ENCODE measurements at regions not wholly inside any gene's neighbourhood (a gene's known extent, or its start where the extent isn't known, plus 50 kb on each side); places are given as distances from the start of the nearest gene placed in this dataset.
"Not testable (repeated sequence)": the region's sequence is repeated elsewhere in the genome, so short reads cannot be mapped to it uniquely, and the experiment has no call there.

DNA sequence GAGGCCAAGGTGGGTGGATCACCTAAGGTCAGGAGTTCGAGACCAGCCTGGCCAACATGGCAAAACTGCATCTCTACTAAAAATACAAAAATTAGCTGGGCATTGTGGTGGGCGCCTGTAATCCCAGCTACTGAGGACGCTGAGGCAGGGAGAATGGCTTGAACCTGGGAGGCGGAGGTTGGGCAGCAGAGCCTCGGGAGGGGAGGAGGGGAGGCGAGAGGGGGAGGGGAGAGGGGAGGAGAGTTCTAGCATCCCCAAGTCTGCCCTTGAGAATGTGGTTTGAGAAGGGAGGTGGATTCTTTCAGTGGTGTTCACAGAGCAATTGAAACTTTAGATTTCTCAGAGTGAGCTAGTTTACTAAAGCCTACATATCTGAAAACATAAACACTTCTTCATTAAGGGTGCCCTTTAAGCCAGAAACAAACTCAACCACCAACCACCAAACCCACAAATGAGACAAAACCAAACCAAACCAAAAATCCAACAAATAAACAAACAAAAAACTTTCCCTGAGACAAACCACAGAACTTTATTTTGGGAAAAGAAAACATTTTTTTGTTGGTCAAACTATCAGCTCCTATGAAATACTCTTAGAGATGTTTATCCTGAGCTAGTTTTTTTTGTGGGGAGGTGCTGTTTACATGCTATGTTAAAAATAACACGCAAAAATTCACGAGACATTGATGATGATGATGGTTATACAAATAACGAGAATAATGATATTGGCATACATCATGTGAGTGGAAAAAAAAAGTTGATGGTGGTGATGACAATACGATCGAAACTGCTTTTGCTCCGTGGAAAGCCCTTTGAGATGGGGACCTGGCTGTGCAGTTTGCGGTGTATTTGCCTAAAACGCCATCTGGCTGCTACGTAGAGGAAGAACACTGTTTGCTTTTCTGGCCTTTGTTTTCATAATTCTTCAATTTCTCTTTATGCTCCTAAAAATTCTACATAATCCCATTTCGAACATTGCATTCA lies 98.2 kb upstream of the PRKX start:
- Histone ChIP-seq H3K4me3 (ENCODE audit: low read depth, low read length) (no peak overlapping the region), H3K4me2 (ENCODE audit: low read length) (no peak overlapping the region), H3K36me3 (ENCODE audit: control insufficient read depth, insufficient read depth, low read length) (no peaks in the 10 kb centered on the region), H3K27me3 (ENCODE audit: control insufficient read depth, insufficient read depth, low read length) (no peaks in the 10 kb centered on the region), H2AFZ (no peak overlapping the region), H3K9me3 (ENCODE audit: control insufficient read depth, low read length) (no peaks in the 10 kb centered on the region), H3K79me2 (no peaks in the 10 kb centered on the region), H3K4me1 (no peaks in the 10 kb centered on the region), H3K27ac (no peak overlapping the region), H3K9ac (no peak overlapping the region)
- TF ChIP-seq, protein P1, sequence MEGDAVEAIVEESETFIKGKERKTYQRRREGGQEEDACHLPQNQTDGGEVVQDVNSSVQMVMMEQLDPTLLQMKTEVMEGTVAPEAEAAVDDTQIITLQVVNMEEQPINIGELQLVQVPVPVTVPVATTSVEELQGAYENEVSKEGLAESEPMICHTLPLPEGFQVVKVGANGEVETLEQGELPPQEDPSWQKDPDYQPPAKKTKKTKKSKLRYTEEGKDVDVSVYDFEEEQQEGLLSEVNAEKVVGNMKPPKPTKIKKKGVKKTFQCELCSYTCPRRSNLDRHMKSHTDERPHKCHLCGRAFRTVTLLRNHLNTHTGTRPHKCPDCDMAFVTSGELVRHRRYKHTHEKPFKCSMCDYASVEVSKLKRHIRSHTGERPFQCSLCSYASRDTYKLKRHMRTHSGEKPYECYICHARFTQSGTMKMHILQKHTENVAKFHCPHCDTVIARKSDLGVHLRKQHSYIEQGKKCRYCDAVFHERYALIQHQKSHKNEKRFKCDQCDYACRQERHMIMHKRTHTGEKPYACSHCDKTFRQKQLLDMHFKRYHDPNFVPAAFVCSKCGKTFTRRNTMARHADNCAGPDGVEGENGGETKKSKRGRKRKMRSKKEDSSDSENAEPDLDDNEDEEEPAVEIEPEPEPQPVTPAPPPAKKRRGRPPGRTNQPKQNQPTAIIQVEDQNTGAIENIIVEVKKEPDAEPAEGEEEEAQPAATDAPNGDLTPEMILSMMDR (IDR thresholded peaks at IDR 0.05) = peak; percentile 41

DNA sequence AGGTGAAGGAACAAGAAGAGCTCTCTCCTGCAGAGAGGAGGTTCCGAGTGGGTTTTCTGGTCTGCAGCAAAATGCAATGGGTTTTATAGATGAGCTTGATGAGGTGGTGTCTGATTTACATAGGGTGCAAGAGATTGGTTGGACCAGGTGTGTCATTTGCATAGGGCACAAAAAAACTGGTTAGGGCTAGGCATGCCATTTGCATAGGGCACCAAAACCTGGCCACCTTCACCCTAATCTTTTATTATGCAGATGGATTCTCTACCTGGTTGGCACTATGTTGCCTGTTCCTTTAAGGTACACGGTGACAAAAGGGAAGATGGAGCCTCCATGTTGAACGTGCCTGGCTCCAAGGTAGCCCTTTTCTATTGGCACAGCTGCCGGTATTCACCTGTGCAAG lies 94.5 kb upstream of the PRKX start:
- TF ChIP-seq, protein P1 (IDR thresholded peaks at IDR 0.05) = no peak
- Histone ChIP-seq H3K36me3 (ENCODE audit: control insufficient read depth, insufficient read depth, low read length) (no peaks in the 10 kb centered on the region), H3K9me3 (ENCODE audit: control insufficient read depth, low read length) (no peaks in the 10 kb centered on the region), H2AFZ (no peak overlapping the region), H3K27me3 (ENCODE audit: control insufficient read depth, insufficient read depth, low read length) (no peaks in the 10 kb centered on the region), H3K4me1 (no peaks in the 10 kb centered on the region), H3K4me3 (ENCODE audit: low read depth, low read length) (no peak overlapping the region), H3K79me2 (no peaks in the 10 kb centered on the region), H3K27ac (no peak overlapping the region), H3K9ac (no peak overlapping the region), H3K4me2 (ENCODE audit: low read length) (no peak overlapping the region)

DNA sequence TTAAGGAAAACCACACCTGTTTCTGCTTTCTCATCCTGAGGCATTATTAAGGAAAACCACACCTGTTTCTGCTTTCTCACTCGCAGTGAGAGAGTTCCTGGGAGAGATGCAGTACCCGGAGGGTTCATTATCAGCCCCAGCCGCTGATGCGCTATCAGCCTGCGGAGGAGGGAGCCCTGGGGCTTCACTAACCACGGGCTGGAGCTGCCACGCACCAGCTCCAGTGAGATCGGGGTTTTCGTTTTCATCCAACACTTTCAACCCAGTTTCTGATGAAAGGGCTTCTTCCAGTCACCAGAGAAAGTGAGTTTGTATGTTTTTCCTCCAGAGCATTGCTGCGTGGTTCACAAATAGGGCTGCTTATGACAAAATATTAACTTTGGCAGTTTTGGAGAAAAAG lies 93.2 kb upstream of the PRKX start:
- H3K4me1 ChIP-seq = no peaks in the 10 kb centered on the region
- H3K9me3 ChIP-seq (ENCODE audit: control insufficient read depth, low read length) = no peaks in the 10 kb centered on the region
- no peaks in the 10 kb centered on the region for H3K36me3 ChIP-seq (ENCODE audit: control insufficient read depth, insufficient read depth, low read length)
- no peak overlapping the region for H3K27ac ChIP-seq
- H2AFZ ChIP-seq = no peak overlapping the region
- H3K4me3 ChIP-seq (ENCODE audit: low read depth, low read length) = no peak overlapping the region
- H3K27me3 ChIP-seq (ENCODE audit: control insufficient read depth, insufficient read depth, low read length) = no peaks in the 10 kb centered on the region
- H3K4me2 ChIP-seq (ENCODE audit: low read length) = no peak overlapping the region
- no peak overlapping the region for H3K9ac ChIP-seq
- TF ChIP-seq, protein P1 (IDR thresholded peaks at IDR 0.05) = no peak
- no peaks in the 10 kb centered on the region for H3K79me2 ChIP-seq

- no peaks in the 10 kb centered on the region for H3K9me3 ChIP-seq (ENCODE audit: control insufficient read depth, low read length)
- no peak overlapping the region for H3K4me2 ChIP-seq (ENCODE audit: low read length)
- H3K9ac ChIP-seq = no peak overlapping the region
- no peaks in the 10 kb centered on the region for H3K36me3 ChIP-seq (ENCODE audit: control insufficient read depth, insufficient read depth, low read length)
- TF ChIP-seq, protein P1 (IDR thresholded peaks at IDR 0.05) = no peak
- H3K4me3 ChIP-seq (ENCODE audit: low read depth, low read length) = no peak overlapping the region
- H3K4me1 ChIP-seq = no peaks in the 10 kb centered on the region
- no peaks in the 10 kb centered on the region for H3K27me3 ChIP-seq (ENCODE audit: control insufficient read depth, insufficient read depth, low read length)
- no peak overlapping the region for H3K27ac ChIP-seq
- H3K79me2 ChIP-seq = no peaks in the 10 kb centered on the region
- H2AFZ ChIP-seq = no peak overlapping the region
Observed at GRCh38 chrX:3803713-3804112, 90.3 kb upstream of the PRKX start.

DNA sequence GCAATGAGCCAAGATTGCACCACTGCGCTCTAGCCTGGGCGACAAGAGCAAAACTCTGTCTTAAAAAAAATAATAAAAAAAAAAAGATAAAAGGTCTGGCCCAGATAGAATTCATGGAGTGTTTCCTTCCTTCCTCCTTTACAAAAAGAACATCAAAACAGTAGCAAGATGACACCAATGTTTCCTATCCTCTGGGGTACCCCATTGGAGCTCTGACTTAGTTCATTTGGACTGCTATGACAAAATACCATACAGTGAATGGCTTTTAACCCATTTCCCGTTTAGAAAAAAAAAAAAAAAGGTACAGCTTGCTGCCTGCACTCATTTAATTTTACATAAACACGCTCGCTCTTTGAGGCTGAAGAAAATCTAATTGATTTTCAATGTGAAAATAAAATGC lies 89.9 kb upstream of the PRKX start:
- no peaks in the 10 kb centered on the region for H3K9me3 ChIP-seq (ENCODE audit: control insufficient read depth, low read length)
- H2AFZ ChIP-seq = no peak overlapping the region
- H3K4me2 ChIP-seq (ENCODE audit: low read length) = no peak overlapping the region
- H3K27me3 ChIP-seq (ENCODE audit: control insufficient read depth, insufficient read depth, low read length) = no peaks in the 10 kb centered on the region
- no peaks in the 10 kb centered on the region for H3K4me1 ChIP-seq
- H3K4me3 ChIP-seq (ENCODE audit: low read depth, low read length) = no peak overlapping the region
- H3K36me3 ChIP-seq (ENCODE audit: control insufficient read depth, insufficient read depth, low read length) = no peaks in the 10 kb centered on the region
- no peak overlapping the region for H3K27ac ChIP-seq
- H3K9ac ChIP-seq = no peak overlapping the region
- H3K79me2 ChIP-seq = no peaks in the 10 kb centered on the region
- TF ChIP-seq, protein P1 (IDR thresholded peaks at IDR 0.05) = no peak

DNA sequence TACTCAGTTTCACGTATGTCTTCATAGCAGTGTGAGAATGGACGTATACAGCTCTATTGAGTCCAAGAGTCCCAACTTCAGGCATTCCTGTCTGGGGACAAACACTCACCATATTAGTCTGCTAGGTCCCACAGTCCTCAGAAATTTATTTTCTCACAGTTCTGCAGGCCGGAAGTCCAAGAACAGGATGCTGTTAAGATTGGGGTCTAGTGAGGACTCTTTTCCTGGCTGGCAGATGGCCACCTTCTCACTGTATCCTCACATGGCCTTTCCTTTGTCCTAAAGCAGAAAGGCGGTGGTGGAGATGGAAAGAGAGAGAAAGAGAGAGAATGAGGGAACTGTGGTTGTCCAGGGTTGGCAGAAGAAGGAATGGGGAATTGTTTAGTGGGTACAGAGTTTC lies 82.0 kb upstream of the PRKX start:
- not testable (repeated sequence) for H3K27ac ChIP-seq; H3K9ac ChIP-seq; H3K36me3 ChIP-seq (ENCODE audit: control insufficient read depth, insufficient read depth, low read length); H3K4me1 ChIP-seq; H3K79me2 ChIP-seq; H3K4me2 ChIP-seq (ENCODE audit: low read length); H3K27me3 ChIP-seq (ENCODE audit: control insufficient read depth, insufficient read depth, low read length); H3K4me3 ChIP-seq (ENCODE audit: low read depth, low read length); H2AFZ ChIP-seq; H3K9me3 ChIP-seq (ENCODE audit: control insufficient read depth, low read length)

Measured in parathyroid adenoma (tissue), 2 donors.